SU-DHL-6 (cell line): ENCODE measurements at regions not wholly inside any gene's neighbourhood (a gene's known extent, or its start where the extent isn't known, plus 50 kb on each side); places are given as distances from the start of the nearest gene placed in this dataset.

ENCODE experiments used
- H2AFZ ChIP-seq: fragments of 200-600 bp; sonication (generic); 2 replicates; pipeline ENCODE4 v1.6.1; 2014; ENCODE audit warnings: low read depth, mild to moderate bottlenecking, moderate library complexity, mixed read lengths, antibody characterized with exemption, low read length; ENCODE audit not compliant: severe bottlenecking
- H3F3A ChIP-seq: fragments of 200-600 bp; shearing (Covaris generic); 2 replicates; pipeline ENCODE4 v1.6.0; 2016; ENCODE audit warnings: antibody characterized with exemption, mild to moderate bottlenecking; ENCODE audit not compliant: insufficient read depth
- H3K27ac ChIP-seq: fragments of 200-600 bp; sonication (generic); 2 replicates; pipeline ENCODE4 v1.5.1; 2016; ENCODE audit warnings: low read depth, mild to moderate bottlenecking, low read length, moderate library complexity, mixed read lengths
- H3K27me3 ChIP-seq: fragments of 200-600 bp; sonication (generic), shearing (Covaris generic); 2 replicates; pipeline ENCODE4 v1.6.0; 2014; ENCODE audit warnings: mild to moderate bottlenecking, low read length
- H3K36me3 ChIP-seq: fragments of 200-600 bp; sonication (generic); 2 replicates; pipeline ENCODE4 v1.6.1; 2014; ENCODE audit warnings: mild to moderate bottlenecking, low read length, mixed read lengths
- H3K4me2 ChIP-seq: fragments of 300-600, 200-600 bp; shearing (Covaris generic), sonication (generic); 2 replicates; pipeline ENCODE4 v1.6.0; 2014; ENCODE audit warnings: low read length, low read depth, mild to moderate bottlenecking; ENCODE audit not compliant: poor library complexity, severe bottlenecking
- H3K4me3 ChIP-seq: fragments of 200-600 bp; sonication (generic); 2 replicates; pipeline ENCODE4 v1.5.1; 2014; ENCODE audit warnings: antibody characterized with exemption, low read length, mild to moderate bottlenecking, mixed read lengths; ENCODE audit not compliant: insufficient read depth, poor library complexity, severe bottlenecking
- H3K79me2 ChIP-seq: fragments of 200-600 bp; sonication (generic); 2 replicates; pipeline ENCODE4 v1.6.1; 2014; ENCODE audit warnings: mild to moderate bottlenecking, low read length, moderate library complexity; ENCODE audit not compliant: insufficient read depth
- H3K9ac ChIP-seq: fragments of 200-600 bp; sonication (generic); 2 replicates; pipeline ENCODE4 v1.7.0; 2014; ENCODE audit warnings: mild to moderate bottlenecking, low read length
- H3K9me2 ChIP-seq: fragments of 200-600 bp; sonication (generic); replicated peaks from 2 replicates; pipeline ENCODE4 v1.6.1; 2014; ENCODE audit warnings: low read length; ENCODE audit not compliant: insufficient read depth
- H3K9me3 ChIP-seq: fragments of 200-600 bp; sonication (generic); 2 replicates; pipeline ENCODE4 v1.6.1; 2014; ENCODE audit warnings: low read length, mixed read lengths; ENCODE audit not compliant: insufficient read depth
- H4K20me1 ChIP-seq: fragments of 200-600 bp; sonication (generic); 2 replicates; pipeline ENCODE4 v1.6.1; 2014; ENCODE audit warnings: low read depth, mild to moderate bottlenecking, antibody characterized with exemption, low read length, moderate library complexity, mixed read lengths
- CTCF ChIP-seq: fragments of 200-600 bp; sonication (generic); IDR thresholded peaks from one replicate; pipeline ENCODE4 v1.5.1; 2017; ENCODE audit warnings: antibody characterized with exemption, mild to moderate bottlenecking, low read length, moderate library complexity; ENCODE audit not compliant: insufficient read depth, poor library complexity, severe bottlenecking
- EZH2phosphoT487 ChIP-seq: fragments of 200-600 bp; sonication (generic), shearing (Covaris generic); conservative IDR thresholded peaks from 2 replicates; pipeline ENCODE4 v1.6.1; 2018; ENCODE audit warnings: mild to moderate bottlenecking, antibody characterized with exemption, low read length, moderate library complexity, mixed read lengths

- no peak overlapping the region for H3K4me3 ChIP-seq
- TF ChIP-seq EZH2phosphoT487 (no peak), CTCF (no peak)
- H3K4me2 ChIP-seq, result no peak overlapping the region
- no peaks in the 10 kb centered on the region for H4K20me1 ChIP-seq
- no peaks in the 10 kb centered on the region for H3K9me2 ChIP-seq
- H3K9me3 ChIP-seq, result no peaks in the 10 kb centered on the region
- H2AFZ ChIP-seq, result no peak overlapping the region
- H3K27ac ChIP-seq, result no peak overlapping the region
- no peak overlapping the region for H3K9ac ChIP-seq
- H3K36me3 ChIP-seq, result no peaks in the 10 kb centered on the region
- H3F3A ChIP-seq, result no peaks in the 10 kb centered on the region
- H3K27me3 ChIP-seq, result no peaks in the 10 kb centered on the region; the same call in 1 of the 2 replicates
- no peaks in the 10 kb centered on the region for H3K79me2 ChIP-seq
These were observed 117.7 kb upstream of the SPATA16 start for GRCh38 chr3:173258697-173259096.

GRCh38 chr3:173257797-173258196 is 116.8 kb upstream of the SPATA16 start:
- no peak for TF ChIP-seq CTCF
- TF ChIP-seq EZH2phosphoT487, result no peak
- H3K9ac ChIP-seq, result no peak overlapping the region
- H3K36me3 ChIP-seq, result no peaks in the 10 kb centered on the region

GRCh38 chr3:173255555-173255954 is 114.5 kb upstream of the SPATA16 start:
- H3K9me3 ChIP-seq, result no peaks in the 10 kb centered on the region
- no peaks in the 10 kb centered on the region for H3K79me2 ChIP-seq
- no peaks in the 10 kb centered on the region for H3K36me3 ChIP-seq
- H3K9ac ChIP-seq, result no peak overlapping the region
- H3K9me2 ChIP-seq, result no peaks in the 10 kb centered on the region
- no peak overlapping the region for H3K4me3 ChIP-seq
- no peak overlapping the region for H2AFZ ChIP-seq
- H3F3A ChIP-seq, result no peaks in the 10 kb centered on the region
- no peak for TF ChIP-seq EZH2phosphoT487
- no peak for TF ChIP-seq CTCF
- H3K27ac ChIP-seq, result no peak overlapping the region
- no peaks in the 10 kb centered on the region; the same call in 1 of the 2 replicates for H3K27me3 ChIP-seq
- H4K20me1 ChIP-seq, result no peaks in the 10 kb centered on the region
- no peak overlapping the region for H3K4me2 ChIP-seq

More at GRCh38 chr3:173257797-173258196, 116.8 kb upstream of the SPATA16 start:
- no peaks in the 10 kb centered on the region for H3K9me2 ChIP-seq
- H3K27me3 ChIP-seq, result no peaks in the 10 kb centered on the region; the same call in 1 of the 2 replicates
- H3K79me2 ChIP-seq, result no peaks in the 10 kb centered on the region
- H3F3A ChIP-seq, result no peaks in the 10 kb centered on the region
- H3K9me3 ChIP-seq, result no peaks in the 10 kb centered on the region
- no peak overlapping the region for H3K27ac ChIP-seq
- H2AFZ ChIP-seq, result no peak overlapping the region
- H3K4me3 ChIP-seq, result no peak overlapping the region
- no peak overlapping the region for H3K4me2 ChIP-seq
- H4K20me1 ChIP-seq, result no peaks in the 10 kb centered on the region
